Karpas-422 (cell line): ENCODE measurements at regions not wholly inside any gene's neighbourhood (a gene's known extent, or its start where the extent isn't known, plus 50 kb on each side); places are given as distances from the start of the nearest gene placed in this dataset.

Source experiments
- DNase-seq: peaks from one replicate; pipeline ENCODE4 v3.0.0-alpha.2; 2015
- H2AFZ ChIP-seq: fragments of 200-600 bp; sonication (generic); 2 replicates; pipeline ENCODE4 v1.6.1; 2014; ENCODE audit warnings: antibody characterized with exemption, low read length, mixed read lengths
- H3K27ac ChIP-seq: fragments of 200-600 bp; sonication (generic); 2 replicates; pipeline ENCODE4 v1.5.1; 2014; ENCODE audit warnings: mild to moderate bottlenecking, low read length, moderate library complexity
- H3K27me3 ChIP-seq: fragments of 200-600 bp; sonication (generic); 2 replicates; pipeline ENCODE4 v1.6.1; 2014; ENCODE audit warnings: low read length, mixed read lengths
- H3K36me3 ChIP-seq: fragments of 200-600 bp; sonication (generic); 2 replicates; pipeline ENCODE4 v1.6.1; 2014; ENCODE audit warnings: low read length, mixed read lengths; ENCODE audit not compliant: insufficient read depth
- H3K4me1 ChIP-seq: fragments of 200-600 bp; sonication (generic); 2 replicates; pipeline ENCODE4 v1.6.1; 2014; ENCODE audit warnings: mild to moderate bottlenecking, low read length, mixed read lengths
- H3K4me2 ChIP-seq: fragments of 200-600 bp; sonication (generic); 2 replicates; pipeline ENCODE4 v1.6.1; 2014; ENCODE audit warnings: low read length, low read depth, mild to moderate bottlenecking; ENCODE audit not compliant: poor library complexity, severe bottlenecking
- H3K4me3 ChIP-seq: fragments of 200-600 bp; sonication (generic); 2 replicates; pipeline ENCODE4 v1.5.1; 2014; ENCODE audit warnings: mild to moderate bottlenecking, antibody characterized with exemption, low read length, mixed read lengths
- H3K79me2 ChIP-seq: fragments of 200-600 bp; sonication (generic); 2 replicates; pipeline ENCODE4 v1.6.1; 2014; ENCODE audit warnings: mild to moderate bottlenecking, low read length, mixed read lengths
- H3K9ac ChIP-seq: fragments of 200-600 bp; sonication (generic); 2 replicates; pipeline ENCODE4 v1.6.0; 2014; ENCODE audit warnings: low read length
- H3K9me2 ChIP-seq: fragments of 200-600 bp; sonication (generic), shearing (Covaris generic); replicated peaks from 2 replicates; pipeline ENCODE4 v1.6.0; 2014; ENCODE audit warnings: mild to moderate bottlenecking, low read length, moderate library complexity; ENCODE audit not compliant: insufficient read depth
- H3K9me3 ChIP-seq: fragments of 300-700, 200-600 bp; sonication (generic); 2 replicates; pipeline ENCODE4 v1.6.1; 2014; ENCODE audit warnings: low read length, mixed read lengths
- H4K20me1 ChIP-seq: fragments of 200-600 bp; sonication (generic); 2 replicates; pipeline ENCODE4 v1.6.1; 2014; ENCODE audit warnings: mild to moderate bottlenecking, antibody characterized with exemption, low read length, low read depth; ENCODE audit not compliant: insufficient read depth

DNA sequence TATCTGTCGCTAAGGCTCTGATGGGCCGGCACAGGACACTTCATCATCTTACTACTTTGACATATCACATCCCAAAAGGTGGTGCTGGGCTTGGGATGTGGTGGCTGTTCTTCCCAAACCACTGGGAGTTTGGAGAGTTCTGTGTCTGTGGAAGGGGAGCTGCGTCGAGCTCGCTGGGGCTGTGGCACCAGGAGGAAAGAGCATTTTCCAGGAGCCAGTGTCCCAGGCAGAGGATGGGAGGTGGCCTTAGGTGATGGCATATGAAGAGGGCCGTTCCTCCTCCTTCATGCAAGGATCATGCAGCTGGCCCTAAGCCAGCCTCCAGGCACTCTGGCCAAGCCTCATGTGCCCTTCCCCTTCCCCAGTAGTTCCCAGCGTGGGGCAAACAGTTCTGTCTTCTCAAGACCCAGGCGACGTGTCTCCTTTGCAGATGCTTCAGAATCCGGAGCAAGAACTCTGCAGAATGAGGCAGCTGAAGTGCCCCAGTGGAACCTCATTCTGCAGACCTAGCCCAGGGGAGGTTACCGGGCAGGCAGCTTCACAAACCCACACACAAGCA lies 89.4 kb upstream of the TNRC6C start:
- no peaks in the 10 kb centered on the region for H4K20me1 ChIP-seq
- H2AFZ ChIP-seq, result no peak overlapping the region
- H3K36me3 ChIP-seq, result no peaks in the 10 kb centered on the region
- no peak for DNase-seq
- peak overlapping the region; percentile 89 for H3K4me2 ChIP-seq
- no peaks in the 10 kb centered on the region for H3K27me3 ChIP-seq
- no peaks in the 10 kb centered on the region for H3K79me2 ChIP-seq
- peak overlapping the region; percentile 66 for H3K4me3 ChIP-seq
- H3K9me2 ChIP-seq, result no peaks in the 10 kb centered on the region
- peak overlapping the region; percentile 72 for H3K9ac ChIP-seq
- peaks cover 39% of the 10 kb centered on the region for H3K4me1 ChIP-seq
- H3K27ac ChIP-seq, result peak overlapping the region; percentile 92
- H3K9me3 ChIP-seq, result no peaks in the 10 kb centered on the region

GRCh38 chr17:77869665-77870132 lies 88.8 kb upstream of the TNRC6C start:
- Histone ChIP-seq H3K9me2 (no peaks in the 10 kb centered on the region), H3K27me3 (no peaks in the 10 kb centered on the region), H3K79me2 (no peaks in the 10 kb centered on the region), H3K36me3 (no peaks in the 10 kb centered on the region), H3K4me1 (peaks cover 39% of the 10 kb centered on the region), H2AFZ (no peak overlapping the region), H3K9ac (peak overlapping the region; percentile 72), H3K4me3 (peak overlapping the region; percentile 66), H3K9me3 (no peaks in the 10 kb centered on the region; the same call in 1 of the 2 replicates), H4K20me1 (no peaks in the 10 kb centered on the region), H3K27ac (peak overlapping the region; percentile 92), H3K4me2 (peak overlapping the region; percentile 89)
- DNase-seq, result peak; percentile 97

GRCh38 chr17:77872199-77872598 lies 86.3 kb upstream of the TNRC6C start:
- no peaks in the 10 kb centered on the region for H3K9me2 ChIP-seq
- no peaks in the 10 kb centered on the region for H4K20me1 ChIP-seq
- no peaks in the 10 kb centered on the region for H3K79me2 ChIP-seq
- no peak for DNase-seq
- H3K27ac ChIP-seq, result no peak overlapping the region
- no peak overlapping the region for H2AFZ ChIP-seq
- H3K9me3 ChIP-seq, result peaks cover 14% of the 10 kb centered on the region
- peaks cover 3% of the 10 kb centered on the region; the same call in 1 of the 2 replicates for H3K27me3 ChIP-seq
- H3K36me3 ChIP-seq, result no peaks in the 10 kb centered on the region; the same call in 1 of the 2 replicates
- H3K9ac ChIP-seq, result no peak overlapping the region
- no peak overlapping the region for H3K4me3 ChIP-seq
- H3K4me2 ChIP-seq, result no peak overlapping the region
- H3K4me1 ChIP-seq, result peaks cover 34% of the 10 kb centered on the region

GRCh38 chr17:77872714-77873499 lies 85.6 kb upstream of the TNRC6C start:
- Histone ChIP-seq H2AFZ (no peak overlapping the region), H3K9me3 (peaks cover 14% of the 10 kb centered on the region), H3K4me3 (no peak overlapping the region), H3K4me2 (no peak overlapping the region), H3K4me1 (peaks cover 27% of the 10 kb centered on the region), H3K27me3 (peaks cover 3% of the 10 kb centered on the region; the same call in 1 of the 2 replicates), H3K79me2 (no peaks in the 10 kb centered on the region), H3K9me2 (no peaks in the 10 kb centered on the region), H3K9ac (no peak overlapping the region), H3K27ac (no peak overlapping the region), H4K20me1 (no peaks in the 10 kb centered on the region), H3K36me3 (no peaks in the 10 kb centered on the region; the same call in 1 of the 2 replicates)
- no peak for DNase-seq

- Histone ChIP-seq H2AFZ (no peak overlapping the region), H3K36me3 (no peaks in the 10 kb centered on the region; the same call in 1 of the 2 replicates), H3K4me3 (no peak overlapping the region), H3K27ac (no peak overlapping the region), H4K20me1 (no peaks in the 10 kb centered on the region), H3K9me3 (peaks cover 14% of the 10 kb centered on the region), H3K4me2 (no peak overlapping the region), H3K79me2 (no peaks in the 10 kb centered on the region), H3K27me3 (peaks cover 3% of the 10 kb centered on the region; the same call in 1 of the 2 replicates), H3K4me1 (peaks cover 19% of the 10 kb centered on the region), H3K9ac (no peak overlapping the region), H3K9me2 (no peaks in the 10 kb centered on the region)
- no peak for DNase-seq
Observed at GRCh38 chr17:77873500-77874302, 84.8 kb upstream of the TNRC6C start.

- Histone ChIP-seq H4K20me1 (no peaks in the 10 kb centered on the region), H3K9me2 (no peaks in the 10 kb centered on the region), H3K9me3 (peaks cover 14% of the 10 kb centered on the region), H3K36me3 (no peaks in the 10 kb centered on the region; the same call in 1 of the 2 replicates), H2AFZ (no peak overlapping the region), H3K27me3 (peaks cover 3% of the 10 kb centered on the region; the same call in 1 of the 2 replicates), H3K4me1 (peaks cover 11% of the 10 kb centered on the region), H3K79me2 (no peaks in the 10 kb centered on the region), H3K27ac (no peak overlapping the region), H3K4me3 (no peak overlapping the region), H3K9ac (no peak overlapping the region), H3K4me2 (no peak overlapping the region)
- DNase-seq, result no peak
Observed at GRCh38 chr17:77874303-77875050, 84.0 kb upstream of the TNRC6C start.

- Histone ChIP-seq H3K4me1 (peaks cover 8% of the 10 kb centered on the region), H3K36me3 (no peaks in the 10 kb centered on the region; the same call in 1 of the 2 replicates), H3K9me2 (no peaks in the 10 kb centered on the region), H3K9ac (no peak overlapping the region), H3K4me3 (no peak overlapping the region), H3K9me3 (peaks cover 14% of the 10 kb centered on the region), H3K4me2 (no peak overlapping the region), H3K27ac (no peak overlapping the region), H3K79me2 (no peaks in the 10 kb centered on the region), H2AFZ (no peak overlapping the region), H3K27me3 (peaks cover 3% of the 10 kb centered on the region; the same call in 1 of the 2 replicates), H4K20me1 (no peaks in the 10 kb centered on the region)
- DNase-seq, result no peak
Observed at GRCh38 chr17:77875051-77875780, 83.3 kb upstream of the TNRC6C start.
